ENCODE measurements at regions not wholly inside any gene's neighbourhood (a gene's known extent, or its start where the extent isn't known, plus 50 kb on each side); places are given as distances from the start of the nearest gene placed in this dataset.

- TF ChIP-seq POLR2A (IDR thresholded peaks at IDR 0.05; ENCODE audit: low read depth, low read length) (no peak), TAF1 (IDR thresholded peaks at IDR 0.05; ENCODE audit: borderline replicate concordance, low read depth, low read length) (no peak)
Measured at GRCh38 chr5:56615361-56616153, 199.8 kb upstream of the MAP3K1 start.
